SK-N-SH (cell line): ENCODE measurements at regions not wholly inside any gene's neighbourhood (a gene's known extent, or its start where the extent isn't known, plus 50 kb on each side); places are given as distances from the start of the nearest gene placed in this dataset.

Source experiments
- CTCF ChIA-PET: fragments of 300-600, 350-600 bp; formaldehyde crosslinking; extraction: SDS; loops from one replicate; lab custom pipeline; 2021; lab: Yijun Ruan, JAX
- POLR2A ChIA-PET: fragments of 350-600 bp; sonication (Branson Sonifier 250); formaldehyde crosslinking; extraction: SDS; loops from one replicate; lab custom pipeline; 2020; ENCODE audit warnings: antibody characterized with exemption, inconsistent platforms; lab: Yijun Ruan, JAX
- DNase-seq: peaks from one replicate; pipeline ENCODE4 v3.0.0; 2012
- H2AFZ ChIP-seq: fragments of 200-600 bp; sonication (generic); 2 replicates; pipeline ENCODE4 v1.8.1; 2016; ENCODE audit warnings: antibody characterized with exemption, mild to moderate bottlenecking, low read depth
- H3F3A ChIP-seq: fragments of 200-600 bp; sonication (generic); replicated peaks from 2 replicates; pipeline ENCODE3; 2016; ENCODE audit warnings: antibody characterized with exemption, mild to moderate bottlenecking; ENCODE audit not compliant: insufficient read depth
- H3K27ac ChIP-seq, 2 experiments: fragments of 200-500 bp in 1 of 2; fragments of 200-600 bp in 1 of 2; sonication (Bioruptor generic) in 1 of 2; sonication (generic), shearing (Covaris generic) in 1 of 2; 2 replicates each; pipeline versions ENCODE4 v1.5.1 to v1.6.1; 2014 to 2016; ENCODE audit warnings: low read depth in 2 of 2, inconsistent platforms in 1 of 2, low read length in 1 of 2, mild to moderate bottlenecking in 1 of 2, mixed read lengths in 1 of 2
- H3K27me3 ChIP-seq: fragments of 200-600 bp; sonication (generic), shearing (Covaris generic); 2 replicates; pipeline ENCODE4 v1.6.1; 2016; ENCODE audit warnings: mixed run types; ENCODE audit not compliant: insufficient read depth
- H3K36me3 ChIP-seq, 2 experiments: fragments of 200-500 bp in 1 of 2; fragments of 200-600 bp in 1 of 2; sonication (Bioruptor generic) in 1 of 2; sonication (generic) in 1 of 2; replicated peaks in 1 of 2; 2 replicates each; pipeline versions ENCODE3 to v1.5.1; 2014 to 2016; ENCODE audit warnings: low read length in 1 of 2, mild to moderate bottlenecking in 1 of 2; ENCODE audit not compliant: insufficient read depth in 2 of 2, control insufficient read depth in 1 of 2
- H3K4me1 ChIP-seq, 2 experiments: fragments of 200-500 bp in 1 of 2; fragments of 200-600 bp in 1 of 2; sonication (Bioruptor generic) in 1 of 2; sonication (generic), shearing (Covaris generic) in 1 of 2; 2 replicates each; pipeline versions ENCODE4 v1.5.1 to v1.6.1; 2014 to 2016; ENCODE audit warnings: low read depth in 1 of 2, low read length in 1 of 2, mixed run types in 1 of 2; ENCODE audit not compliant: insufficient read depth in 2 of 2, control insufficient read depth in 1 of 2
- H3K4me2 ChIP-seq: fragments of 200-600 bp; sonication (generic), shearing (Covaris generic); 2 replicates; pipeline ENCODE4 v1.6.1; 2017; ENCODE audit warnings: mixed run types
- H3K4me3 ChIP-seq, 2 experiments: fragments of 200-500 bp in 1 of 2; fragments of 200-600 bp in 1 of 2; sonication (Bioruptor generic) in 1 of 2; sonication (generic), shearing (Covaris generic) in 1 of 2; 2 replicates each; pipeline versions ENCODE4 v1.5.1 to v1.8.1; 2014 to 2016; ENCODE audit warnings: low read depth in 2 of 2, inconsistent platforms in 1 of 2, low read length in 1 of 2, mild to moderate bottlenecking in 1 of 2, mixed read lengths in 1 of 2, moderate library complexity in 1 of 2
- H3K79me2 ChIP-seq: fragments of 200-600 bp; sonication (generic); 2 replicates; pipeline ENCODE4 v1.8.1; 2017; ENCODE audit warnings: mild to moderate bottlenecking; ENCODE audit not compliant: insufficient read depth
- H3K9ac ChIP-seq: fragments of 200-600 bp; sonication (generic); 2 replicates; pipeline ENCODE4 v1.6.1; 2017; ENCODE audit warnings: mixed run types
- H3K9me2 ChIP-seq: fragments of 200-600 bp; sonication (generic); 2 replicates; pipeline ENCODE4 v1.6.1; 2017; ENCODE audit warnings: mixed run types
- H3K9me3 ChIP-seq: fragments of 200-600 bp; sonication (generic); 2 replicates; pipeline ENCODE4 v1.6.1; 2017; ENCODE audit warnings: mixed run types, mild to moderate bottlenecking, moderate library complexity
- H4K20me1 ChIP-seq: fragments of 200-600 bp; sonication (generic); 2 replicates; pipeline ENCODE4 v1.6.1; 2017; ENCODE audit warnings: mild to moderate bottlenecking, mixed run types; ENCODE audit not compliant: insufficient read depth
- CHD2 ChIP-seq: fragments of 150-350 bp; IDR thresholded peaks from 2 replicates; pipeline ENCODE4 v1.6.1; 2018; ENCODE audit warnings: low read length; ENCODE audit not compliant: partially characterized antibody
- ELF1 ChIP-seq: IDR thresholded peaks from 2 replicates; pipeline ENCODE4 v1.4.0; 2012
- FOSL2 ChIP-seq: IDR thresholded peaks from 2 replicates; pipeline ENCODE4 v1.4.0; 2012; ENCODE audit warnings: low read depth, mild to moderate bottlenecking, moderate library complexity, borderline replicate concordance
- FOXM1 ChIP-seq: IDR thresholded peaks from 2 replicates; pipeline ENCODE4 v1.4.0; 2012; ENCODE audit warnings: low read depth, mild to moderate bottlenecking
- GABPA ChIP-seq: IDR thresholded peaks from 2 replicates; pipeline ENCODE4 v1.4.0; 2012; ENCODE audit warnings: low read depth, mild to moderate bottlenecking
- NFIC ChIP-seq: IDR thresholded peaks from 2 replicates; pipeline ENCODE4 v1.4.0; 2012; ENCODE audit warnings: borderline replicate concordance
- SIN3A ChIP-seq: IDR thresholded peaks from 2 replicates; pipeline ENCODE4 v1.6.1; 2012; ENCODE audit warnings: low read depth, mild to moderate bottlenecking, low read length, moderate library complexity, borderline replicate concordance
- SMC3 ChIP-seq: IDR thresholded peaks from 2 replicates; pipeline ENCODE4 v1.6.1; 2012; ENCODE audit warnings: low read depth, low read length, improper control_type of control experiment
- TAF1 ChIP-seq: IDR thresholded peaks from 2 replicates; pipeline ENCODE4 v1.6.1; 2012; ENCODE audit warnings: low read depth, mild to moderate bottlenecking, low read length, moderate library complexity, borderline replicate concordance
- TCF12 ChIP-seq: IDR thresholded peaks from 2 replicates; pipeline ENCODE4 v1.4.0; 2012
- WGBS: methylation state at CpG from one replicate; pipeline ENCODE4 v1.1.6; 2017; ENCODE audit warnings: low lambda C conversion rate; 5-methylcytosine and 5-hydroxymethylcytosine counted together
- TF ChIP-seq, protein P1 (sequence below): fragments of 200-600 bp; sonication (generic); IDR thresholded peaks from 2 replicates; pipeline ENCODE4 v1.6.1; 2017; ENCODE audit warnings: antibody characterized with exemption, mild to moderate bottlenecking, moderate library complexity
- TF ChIP-seq, protein P2 (sequence below): IDR thresholded peaks from 2 replicates; pipeline ENCODE4 v1.4.0; 2012; ENCODE audit warnings: low read depth, borderline replicate concordance
- TF ChIP-seq, protein P3 (sequence below): IDR thresholded peaks from 2 replicates; pipeline ENCODE4 v1.4.0; 2012; ENCODE audit warnings: low read depth, borderline replicate concordance
- TF ChIP-seq, protein P4 (sequence below): fragments of 150-350 bp; IDR thresholded peaks from 2 replicates; pipeline ENCODE4 v1.6.1; 2017; ENCODE audit warnings: antibody characterized with exemption, low read length, low read depth, borderline replicate concordance

DNA sequence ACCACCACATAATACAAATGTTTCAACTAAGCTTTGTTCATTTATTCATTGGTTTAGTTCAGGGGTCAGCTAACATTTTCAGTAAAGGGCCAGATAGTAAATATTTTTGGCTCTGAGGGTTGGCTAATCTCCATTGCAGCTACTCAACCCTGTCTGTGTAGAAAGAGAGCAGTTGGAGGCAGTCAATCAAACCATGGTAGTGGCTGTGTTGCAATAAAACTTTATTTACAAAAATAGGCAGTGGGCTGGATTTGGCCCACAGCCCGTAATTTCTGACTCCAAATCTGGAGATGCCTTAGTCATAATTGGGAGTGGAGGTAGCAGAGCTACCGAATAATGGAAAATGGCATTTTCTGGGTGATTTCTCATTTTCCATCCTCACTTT lies 242.5 kb upstream of the ZFP64 start:
- Histone ChIP-seq H3K4me1 (no peaks in the 10 kb centered on the region; a peak in 1 of 4 replicates), H3K27me3 (no peaks in the 10 kb centered on the region), H3K79me2 (no peaks in the 10 kb centered on the region), H3K4me2 (no peak overlapping the region), H3K9me2 (no peaks in the 10 kb centered on the region), H3K9me3 (no peaks in the 10 kb centered on the region), H3F3A (no peaks in the 10 kb centered on the region), H3K27ac (no peak overlapping the region), H3K36me3 (no peaks in the 10 kb centered on the region), H2AFZ (no peak overlapping the region), H3K4me3 (no peak overlapping the region), H3K9ac (no peak overlapping the region), H4K20me1 (no peaks in the 10 kb centered on the region)
- ChIA-PET POLR2A (no interaction called here), CTCF (no interaction called here)
- TF ChIP-seq ELF1 (no peak), NFIC (no peak), FOSL2 (no peak), GABPA (no peak), TAF1 (no peak)
- TF ChIP-seq, protein P1, sequence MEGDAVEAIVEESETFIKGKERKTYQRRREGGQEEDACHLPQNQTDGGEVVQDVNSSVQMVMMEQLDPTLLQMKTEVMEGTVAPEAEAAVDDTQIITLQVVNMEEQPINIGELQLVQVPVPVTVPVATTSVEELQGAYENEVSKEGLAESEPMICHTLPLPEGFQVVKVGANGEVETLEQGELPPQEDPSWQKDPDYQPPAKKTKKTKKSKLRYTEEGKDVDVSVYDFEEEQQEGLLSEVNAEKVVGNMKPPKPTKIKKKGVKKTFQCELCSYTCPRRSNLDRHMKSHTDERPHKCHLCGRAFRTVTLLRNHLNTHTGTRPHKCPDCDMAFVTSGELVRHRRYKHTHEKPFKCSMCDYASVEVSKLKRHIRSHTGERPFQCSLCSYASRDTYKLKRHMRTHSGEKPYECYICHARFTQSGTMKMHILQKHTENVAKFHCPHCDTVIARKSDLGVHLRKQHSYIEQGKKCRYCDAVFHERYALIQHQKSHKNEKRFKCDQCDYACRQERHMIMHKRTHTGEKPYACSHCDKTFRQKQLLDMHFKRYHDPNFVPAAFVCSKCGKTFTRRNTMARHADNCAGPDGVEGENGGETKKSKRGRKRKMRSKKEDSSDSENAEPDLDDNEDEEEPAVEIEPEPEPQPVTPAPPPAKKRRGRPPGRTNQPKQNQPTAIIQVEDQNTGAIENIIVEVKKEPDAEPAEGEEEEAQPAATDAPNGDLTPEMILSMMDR: no peak
- TF ChIP-seq, protein P2, sequence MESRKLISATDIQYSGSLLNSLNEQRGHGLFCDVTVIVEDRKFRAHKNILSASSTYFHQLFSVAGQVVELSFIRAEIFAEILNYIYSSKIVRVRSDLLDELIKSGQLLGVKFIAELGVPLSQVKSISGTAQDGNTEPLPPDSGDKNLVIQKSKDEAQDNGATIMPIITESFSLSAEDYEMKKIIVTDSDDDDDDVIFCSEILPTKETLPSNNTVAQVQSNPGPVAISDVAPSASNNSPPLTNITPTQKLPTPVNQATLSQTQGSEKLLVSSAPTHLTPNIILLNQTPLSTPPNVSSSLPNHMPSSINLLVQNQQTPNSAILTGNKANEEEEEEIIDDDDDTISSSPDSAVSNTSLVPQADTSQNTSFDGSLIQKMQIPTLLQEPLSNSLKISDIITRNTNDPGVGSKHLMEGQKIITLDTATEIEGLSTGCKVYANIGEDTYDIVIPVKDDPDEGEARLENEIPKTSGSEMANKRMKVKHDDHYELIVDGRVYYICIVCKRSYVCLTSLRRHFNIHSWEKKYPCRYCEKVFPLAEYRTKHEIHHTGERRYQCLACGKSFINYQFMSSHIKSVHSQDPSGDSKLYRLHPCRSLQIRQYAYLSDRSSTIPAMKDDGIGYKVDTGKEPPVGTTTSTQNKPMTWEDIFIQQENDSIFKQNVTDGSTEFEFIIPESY: no peak
- WGBS: 36% methylated on average over 2 of the region's 2 CpGs
- no peak for DNase-seq

DNA sequence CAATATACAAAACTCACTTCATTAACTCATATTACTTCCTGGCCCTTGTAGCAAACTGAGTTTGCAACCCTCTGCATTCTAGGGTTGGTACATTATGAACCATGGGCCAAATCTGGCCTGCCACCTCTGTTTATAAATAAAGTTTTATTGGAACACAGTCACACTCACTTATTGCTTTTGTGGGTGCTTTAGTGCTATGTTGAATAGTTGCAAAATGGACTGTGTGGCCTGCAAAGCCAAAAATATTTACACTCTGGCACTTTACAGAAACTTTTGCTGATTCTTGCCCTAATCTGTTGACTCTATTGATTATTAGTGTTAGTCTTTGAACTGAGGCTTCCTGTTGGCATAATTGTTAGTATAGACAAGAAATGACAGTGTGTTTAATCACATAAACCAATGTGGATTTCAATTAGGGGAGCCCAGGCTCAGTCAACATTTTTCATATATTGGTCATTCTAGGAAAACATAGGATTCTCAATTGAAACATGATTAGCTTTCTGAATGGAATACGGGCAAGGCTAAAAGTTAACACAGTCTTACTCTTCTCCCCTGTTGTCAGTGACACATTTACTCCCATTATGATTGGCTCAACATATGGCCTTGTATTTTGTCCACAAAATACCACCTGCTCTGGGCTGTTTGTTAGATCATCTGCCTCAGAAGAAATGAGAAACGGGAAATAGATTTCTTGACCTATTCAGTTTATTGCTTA lies 241.9 kb upstream of the ZFP64 start:
- TF ChIP-seq GABPA: no peak
- TF ChIP-seq NFIC: no peak
- TF ChIP-seq, protein P3, sequence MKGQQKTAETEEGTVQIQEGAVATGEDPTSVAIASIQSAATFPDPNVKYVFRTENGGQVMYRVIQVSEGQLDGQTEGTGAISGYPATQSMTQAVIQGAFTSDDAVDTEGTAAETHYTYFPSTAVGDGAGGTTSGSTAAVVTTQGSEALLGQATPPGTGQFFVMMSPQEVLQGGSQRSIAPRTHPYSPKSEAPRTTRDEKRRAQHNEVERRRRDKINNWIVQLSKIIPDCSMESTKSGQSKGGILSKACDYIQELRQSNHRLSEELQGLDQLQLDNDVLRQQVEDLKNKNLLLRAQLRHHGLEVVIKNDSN: no peak
- no peak for TF ChIP-seq FOXM1
- TF ChIP-seq, protein P4, sequence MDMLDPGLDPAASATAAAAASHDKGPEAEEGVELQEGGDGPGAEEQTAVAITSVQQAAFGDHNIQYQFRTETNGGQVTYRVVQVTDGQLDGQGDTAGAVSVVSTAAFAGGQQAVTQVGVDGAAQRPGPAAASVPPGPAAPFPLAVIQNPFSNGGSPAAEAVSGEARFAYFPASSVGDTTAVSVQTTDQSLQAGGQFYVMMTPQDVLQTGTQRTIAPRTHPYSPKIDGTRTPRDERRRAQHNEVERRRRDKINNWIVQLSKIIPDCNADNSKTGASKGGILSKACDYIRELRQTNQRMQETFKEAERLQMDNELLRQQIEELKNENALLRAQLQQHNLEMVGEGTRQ: no peak
- no peak for TF ChIP-seq ELF1
- no peak for TF ChIP-seq SIN3A
- no peak for TF ChIP-seq TCF12
- no peak for TF ChIP-seq SMC3
- TF ChIP-seq, protein P1: no peak
- no peak for TF ChIP-seq CHD2
- H3K4me3 ChIP-seq: no peak overlapping the region
- no peak for DNase-seq
- H3F3A ChIP-seq: no peaks in the 10 kb centered on the region
- no peaks in the 10 kb centered on the region for H3K79me2 ChIP-seq
- no peaks in the 10 kb centered on the region for H3K36me3 ChIP-seq
- CTCF ChIA-PET: no interaction called here
- WGBS: 55% methylated on average over 2 of the region's 2 CpGs
- no peaks in the 10 kb centered on the region for H4K20me1 ChIP-seq
- no peak overlapping the region for H3K4me2 ChIP-seq
- H3K4me1 ChIP-seq: no peaks in the 10 kb centered on the region; a peak in 1 of 4 replicates
- H3K9me2 ChIP-seq: no peaks in the 10 kb centered on the region
- H3K27me3 ChIP-seq: no peaks in the 10 kb centered on the region
- no peak overlapping the region for H3K9ac ChIP-seq
- POLR2A ChIA-PET: no interaction called here
- H2AFZ ChIP-seq: no peak overlapping the region
- H3K9me3 ChIP-seq: no peaks in the 10 kb centered on the region
- H3K27ac ChIP-seq: no peak overlapping the region
